HFF-Myc (cell line): ENCODE measurements at regions not wholly inside any gene's neighbourhood (a gene's known extent, or its start where the extent isn't known, plus 50 kb on each side); places are given as distances from the start of the nearest gene placed in this dataset.

Experiments
- DNase-seq: peaks from one replicate; pipeline ENCODE4 v3.0.0-alpha.2; 2011; ENCODE audit warnings: low read depth; ENCODE audit errors: extremely low read depth
- H3K4me3 ChIP-seq: replicated peaks from 2 replicates; pipeline ENCODE4 v1.5.1; 2011; ENCODE audit warnings: low read depth, mild to moderate bottlenecking, control low read depth, low read length
- CTCF ChIP-seq: IDR thresholded peaks from 2 replicates; pipeline ENCODE4 v1.5.1; 2012; ENCODE audit warnings: mild to moderate bottlenecking, low read depth, low read length, control low read depth; ENCODE audit errors: missing control alignments

- TF ChIP-seq CTCF, result no peak
- H3K4me3 ChIP-seq, result no peak overlapping the region
- DNase-seq, result no peak
These were observed 424.9 kb downstream of the ADGRL2 start for GRCh38 chr1:82225421-82226185.

- TF ChIP-seq CTCF, result no peak
- DNase-seq, result no peak
- no peak overlapping the region for H3K4me3 ChIP-seq
These were observed 422.4 kb downstream of the ADGRL2 start for GRCh38 chr1:82223091-82223490.

GRCh38 chr1:82221721-82222120, 421.0 kb downstream of the ADGRL2 start:
- TF ChIP-seq CTCF, result no peak
- DNase-seq, result no peak
- no peak overlapping the region for H3K4me3 ChIP-seq

GRCh38 chr1:82220754-82221153, 420.0 kb downstream of the ADGRL2 start:
- TF ChIP-seq CTCF, result no peak
- DNase-seq, result no peak
- no peak overlapping the region for H3K4me3 ChIP-seq

GRCh38 chr1:82219841-82220240, 419.1 kb downstream of the ADGRL2 start:
- no peak overlapping the region for H3K4me3 ChIP-seq
- no peak for DNase-seq
- no peak for TF ChIP-seq CTCF

GRCh38 chr1:82218846-82219245, 418.1 kb downstream of the ADGRL2 start:
- H3K4me3 ChIP-seq, result no peak overlapping the region
- no peak for DNase-seq
- TF ChIP-seq CTCF, result no peak

- H3K4me3 ChIP-seq, result no peak overlapping the region
- DNase-seq, result no peak
- TF ChIP-seq CTCF, result no peak
These were observed 415.1 kb downstream of the ADGRL2 start for GRCh38 chr1:82215853-82216175.
